NCI-H128 (cell line): ENCODE measurements at regions not wholly inside any gene's neighbourhood (a gene's known extent, or its start where the extent isn't known, plus 50 kb on each side); places are given as distances from the start of the nearest gene placed in this dataset.

Experiments used
- DNase-seq: peaks from one replicate; lab custom pipeline; 2025; ENCODE audit not compliant: unreplicated experiment; lab: John Stamatoyannopoulos, UW

DNA sequence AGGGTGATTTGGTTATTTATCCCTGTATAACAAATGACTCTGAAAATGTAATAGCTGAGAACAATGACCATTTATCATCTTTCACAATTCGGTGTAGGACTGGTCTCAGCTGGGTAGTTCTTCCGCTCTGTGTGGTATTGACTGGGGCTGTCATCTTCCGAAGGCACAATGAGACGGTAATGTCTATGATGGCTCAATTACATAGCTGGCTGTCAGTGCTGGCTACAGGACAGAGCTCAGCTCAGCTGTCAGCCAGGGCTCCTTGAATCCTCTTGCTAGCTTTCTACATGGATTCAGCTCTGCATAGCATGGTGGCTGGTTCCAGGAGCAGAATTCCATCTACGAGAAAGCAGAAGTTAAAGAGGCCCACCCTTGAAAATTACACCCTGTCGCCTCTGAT lies 483.8 kb downstream of the TDRD15 start:
- DNase-seq = no peak

- DNase-seq = no peak
Measured at GRCh38 chr2:21610304-21610703, 486.5 kb downstream of the TDRD15 start.

DNA sequence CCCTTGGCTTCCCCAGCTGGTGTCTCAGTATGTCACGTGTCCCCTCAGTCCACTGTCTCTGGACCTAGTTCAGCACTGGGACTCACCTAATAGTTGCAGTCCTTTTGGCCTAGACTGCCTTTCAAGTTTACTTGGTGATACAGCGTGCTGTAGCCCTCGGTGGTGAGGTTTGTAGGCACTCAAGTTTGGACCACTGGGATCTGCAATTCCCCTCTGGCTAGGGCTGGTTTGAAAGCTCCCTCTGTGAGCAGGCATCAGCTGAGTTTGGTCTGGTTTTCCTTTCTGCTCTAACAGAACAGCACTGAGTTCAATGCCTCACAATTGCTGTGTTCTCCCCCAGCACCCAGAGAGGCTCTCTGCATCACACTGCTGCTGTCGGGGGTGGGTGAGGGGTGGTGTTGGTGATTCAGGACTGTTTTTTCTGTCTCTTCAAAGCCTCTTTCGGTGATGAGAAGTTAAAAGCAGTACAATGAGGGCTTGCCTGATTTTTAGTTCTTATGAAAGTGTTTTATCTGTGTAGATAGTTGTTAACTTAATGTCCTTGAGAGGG lies 494.2 kb downstream of the TDRD15 start:
- no peak for DNase-seq

DNA sequence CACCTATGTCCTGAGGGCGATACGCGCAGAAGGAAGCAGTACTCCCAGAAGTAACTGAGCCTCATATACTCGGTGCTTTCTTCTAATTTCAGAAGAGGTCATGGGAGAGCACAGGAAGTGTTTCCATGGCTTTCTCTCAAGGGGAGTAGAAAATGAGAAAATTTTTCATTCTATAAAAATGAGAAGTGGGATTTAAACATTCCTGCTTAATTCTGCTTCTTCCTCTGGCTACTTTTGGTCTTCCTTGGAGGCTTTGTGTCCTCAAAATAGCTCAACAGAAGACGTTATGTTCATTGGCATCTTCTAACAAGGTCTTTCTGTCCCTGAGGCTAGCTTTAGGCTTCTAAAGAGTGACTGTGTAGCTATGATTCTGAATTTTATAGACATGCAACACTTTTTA lies 497.0 kb downstream of the TDRD15 start:
- DNase-seq = no peak

GRCh38 chr2:21627938-21628337 lies 504.2 kb downstream of the TDRD15 start:
- no peak for DNase-seq

- no peak for DNase-seq
Measured at GRCh38 chr2:21633015-21633414, 509.2 kb downstream of the TDRD15 start.

DNA sequence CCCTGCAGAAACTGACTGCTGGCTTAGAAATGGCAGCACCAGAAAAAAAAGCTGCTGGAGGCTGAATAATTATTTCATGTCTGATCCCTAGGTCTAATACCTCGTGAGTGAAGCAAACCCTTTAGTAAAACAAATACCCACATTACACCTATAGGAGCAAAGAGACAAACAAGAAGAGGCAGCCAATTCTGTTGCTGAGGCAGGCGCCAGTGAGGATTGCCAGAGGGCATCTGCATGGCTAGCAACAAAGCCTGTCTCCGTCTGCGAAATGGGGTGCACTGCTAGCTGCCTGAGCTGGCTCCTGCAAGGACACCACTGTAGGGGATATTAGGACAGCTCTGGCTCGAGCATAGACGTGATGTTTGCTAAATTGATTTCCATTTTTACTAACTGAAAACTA lies 509.7 kb downstream of the TDRD15 start:
- no peak for DNase-seq

- DNase-seq = no peak
Measured at GRCh38 chr2:21633911-21634310, 510.1 kb downstream of the TDRD15 start.

GRCh38 chr2:21640046-21640445 lies 516.3 kb downstream of the TDRD15 start:
- no peak for DNase-seq

GRCh38 chr2:21642647-21643046 lies 518.9 kb downstream of the TDRD15 start:
- DNase-seq = no peak

DNA sequence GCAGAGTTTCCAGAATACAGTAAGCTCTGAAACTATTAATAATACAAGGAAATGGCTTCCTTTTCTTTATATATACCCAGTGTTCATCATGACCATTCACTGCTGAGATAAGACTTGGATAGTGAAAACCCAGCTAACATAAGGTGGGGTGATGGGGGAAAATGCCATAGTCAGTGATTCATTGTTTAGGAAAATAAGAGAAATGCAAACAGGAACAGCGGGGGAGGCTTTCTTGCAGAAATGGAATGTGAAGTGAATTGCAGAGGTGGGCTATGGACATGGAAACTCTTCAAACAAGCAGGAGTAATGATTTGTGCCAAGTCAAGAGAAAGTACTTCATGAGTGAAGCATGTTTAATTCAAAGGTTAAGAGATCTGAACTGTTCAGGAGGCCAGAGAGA lies 519.4 kb downstream of the TDRD15 start:
- no peak for DNase-seq

DNA sequence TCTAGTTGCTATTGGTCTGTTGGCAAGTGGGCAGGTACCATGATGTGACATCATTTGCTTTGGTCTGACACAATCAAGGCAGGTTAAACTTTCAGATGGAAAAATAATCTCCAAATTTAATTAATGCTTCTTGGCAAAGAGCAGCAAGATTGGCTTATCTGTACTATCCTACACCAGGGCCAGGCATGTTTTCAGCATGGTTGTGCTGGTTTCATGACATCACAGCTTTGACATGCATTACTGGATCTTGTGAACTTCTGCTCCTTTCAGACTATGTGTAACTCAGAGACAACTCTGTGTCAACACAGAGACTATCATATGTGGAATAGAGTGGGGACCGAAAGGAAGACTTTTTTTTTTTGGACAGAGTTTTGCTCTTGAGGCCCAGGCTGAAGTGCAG lies 520.5 kb downstream of the TDRD15 start:
- DNase-seq = no peak

DNA sequence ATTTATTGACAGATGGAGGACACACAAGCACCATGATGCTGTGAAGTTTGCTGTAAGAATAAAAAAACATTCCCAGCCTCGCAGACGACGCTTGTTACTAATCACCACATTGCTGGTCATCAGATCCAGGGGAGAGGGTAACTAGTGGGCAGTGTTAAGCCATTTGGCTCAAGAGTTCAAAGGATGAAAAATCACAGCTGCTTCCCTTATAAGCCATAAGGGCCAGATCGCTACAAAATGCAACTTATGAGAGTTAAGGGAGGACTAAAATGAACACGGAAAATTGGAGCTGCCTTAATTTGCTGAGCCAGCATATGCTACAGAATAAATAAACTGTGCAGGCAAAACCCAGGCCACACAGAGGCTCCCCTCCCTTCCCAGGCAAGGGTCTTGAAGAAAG lies 522.6 kb downstream of the TDRD15 start:
- DNase-seq = no peak

DNA sequence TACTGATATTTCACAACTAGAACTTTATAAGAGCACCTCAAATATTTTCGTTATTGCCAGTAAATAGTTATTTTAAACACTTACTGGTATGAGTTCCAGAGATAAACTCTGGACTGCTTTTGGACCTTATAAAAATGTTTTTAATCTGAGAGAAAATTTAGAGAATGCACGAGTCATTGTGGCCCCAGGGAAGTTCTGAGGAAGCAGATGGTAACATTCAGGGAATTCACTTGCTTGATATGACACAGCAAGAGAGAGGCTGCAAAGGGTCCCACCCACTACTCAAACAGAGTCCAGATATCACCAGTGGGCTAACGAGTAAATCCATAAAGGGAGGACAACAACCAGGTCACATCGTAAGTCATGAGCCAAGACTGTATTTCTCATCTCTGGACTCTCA lies 526.8 kb downstream of the TDRD15 start:
- no peak for DNase-seq

DNA sequence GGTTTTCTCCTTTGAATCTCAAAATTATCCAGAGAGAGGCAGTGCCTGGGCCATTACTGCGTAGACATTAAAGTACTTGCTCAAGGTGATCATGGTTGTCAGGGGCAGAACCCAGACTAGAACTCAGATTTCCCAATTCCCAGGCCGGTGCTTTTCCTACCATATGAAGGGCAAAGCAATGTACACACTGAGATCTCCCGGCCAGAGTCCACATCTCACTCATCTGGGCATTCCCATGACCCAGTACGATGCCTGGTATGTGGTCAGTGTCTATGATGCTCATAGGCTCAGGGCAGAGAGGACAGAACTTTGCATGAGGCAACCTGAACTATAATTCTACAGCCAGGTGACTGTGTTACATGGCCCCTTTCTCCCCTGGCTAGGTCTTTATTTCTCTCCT lies 531.4 kb downstream of the TDRD15 start:
- no peak for DNase-seq

DNA sequence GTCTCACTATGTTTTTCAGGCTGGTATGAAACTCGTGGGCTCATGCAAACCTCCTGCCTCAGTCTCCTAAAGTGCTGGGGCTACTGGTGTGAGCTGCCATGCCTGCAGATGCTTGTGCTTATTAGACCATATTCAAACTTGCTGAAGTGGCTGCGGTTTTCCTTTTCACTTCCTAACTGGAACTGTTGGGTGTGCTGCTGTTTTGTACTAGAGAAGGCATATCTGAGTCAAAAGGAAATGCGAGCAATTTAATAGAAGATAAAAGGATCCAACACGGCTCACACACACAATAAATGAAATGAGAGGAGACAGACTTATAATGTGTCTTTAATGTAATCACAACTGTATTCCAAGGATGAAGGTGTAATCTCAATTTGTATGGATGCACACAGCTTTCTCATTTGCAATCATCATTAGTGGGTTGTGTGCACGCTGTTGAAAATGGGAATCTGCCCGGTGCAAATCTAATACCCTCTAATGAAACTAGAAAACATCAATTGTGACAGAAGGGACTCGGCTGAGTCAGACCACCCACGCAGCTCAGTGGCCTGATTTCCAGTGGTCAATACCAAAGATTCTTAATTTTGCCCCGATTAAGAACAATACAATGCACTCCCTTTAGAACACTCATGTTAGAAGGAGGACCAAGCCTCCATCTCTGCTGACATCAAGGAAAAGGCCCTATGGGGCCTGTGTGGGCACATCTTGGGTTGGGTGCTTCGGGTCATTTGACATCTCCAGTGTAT lies 532.7 kb downstream of the TDRD15 start:
- DNase-seq = no peak

GRCh38 chr2:21657445-21657844 lies 533.7 kb downstream of the TDRD15 start:
- DNase-seq = no peak

DNA sequence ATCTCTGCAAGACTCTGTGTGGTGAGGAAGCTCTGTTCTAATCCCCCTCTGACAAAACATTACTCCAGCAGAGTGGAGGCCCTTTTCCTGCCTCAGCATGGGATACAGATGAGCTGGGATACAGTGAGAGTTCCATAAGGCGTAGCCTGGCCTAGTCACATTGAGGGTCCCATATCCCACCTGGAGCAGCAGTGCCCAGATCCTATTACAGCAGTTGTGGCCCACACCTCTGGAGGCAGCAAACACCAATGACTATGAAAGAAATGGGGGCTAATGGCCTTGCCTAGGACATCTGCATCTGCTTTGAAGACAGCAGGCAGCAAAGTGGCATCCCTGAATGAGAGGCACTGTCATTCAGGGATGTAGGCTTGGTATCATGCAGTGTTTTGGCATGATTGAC lies 534.5 kb downstream of the TDRD15 start:
- DNase-seq = no peak

DNA sequence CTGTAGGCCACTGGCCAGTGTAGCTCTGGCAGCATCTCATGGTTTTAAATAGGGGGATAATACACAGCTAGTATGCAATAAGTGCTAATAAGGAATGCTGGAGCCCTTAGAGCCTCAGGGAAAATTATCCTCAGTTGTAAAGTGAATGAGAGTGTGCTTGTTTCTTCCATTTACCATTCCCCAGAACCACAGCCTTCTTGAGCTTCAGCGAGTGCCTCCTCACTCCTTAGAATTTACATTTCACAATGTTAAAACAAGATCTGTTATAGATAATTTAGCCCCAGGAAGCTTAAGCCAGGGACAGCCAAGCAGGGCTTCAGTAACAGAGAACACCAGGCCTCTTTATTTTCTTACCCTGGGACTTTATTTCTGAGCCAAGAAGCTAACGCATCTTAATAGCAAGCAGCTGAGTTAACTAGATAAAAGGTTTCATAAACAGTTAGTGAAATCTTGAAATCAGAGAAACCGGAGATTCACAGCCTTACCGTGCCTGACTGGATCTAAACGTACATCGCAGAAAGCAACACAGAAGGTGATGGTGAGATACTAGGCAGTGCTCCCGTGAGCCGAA lies 535.2 kb downstream of the TDRD15 start:
- DNase-seq = no peak

- no peak for DNase-seq
Measured at GRCh38 chr2:21664083-21664482, 540.3 kb downstream of the TDRD15 start.

- no peak for DNase-seq
Measured at GRCh38 chr2:21667638-21668037, 543.9 kb downstream of the TDRD15 start.

GRCh38 chr2:21668078-21668710 lies 544.4 kb downstream of the TDRD15 start:
- no peak for DNase-seq
